ENCODE measurements at regions not wholly inside any gene's neighbourhood (a gene's known extent, or its start where the extent isn't known, plus 50 kb on each side); places are given as distances from the start of the nearest gene placed in this dataset.
"Not testable (repeated sequence)": the region's sequence is repeated elsewhere in the genome, so short reads cannot be mapped to it uniquely, and the experiment has no call there.

DNA sequence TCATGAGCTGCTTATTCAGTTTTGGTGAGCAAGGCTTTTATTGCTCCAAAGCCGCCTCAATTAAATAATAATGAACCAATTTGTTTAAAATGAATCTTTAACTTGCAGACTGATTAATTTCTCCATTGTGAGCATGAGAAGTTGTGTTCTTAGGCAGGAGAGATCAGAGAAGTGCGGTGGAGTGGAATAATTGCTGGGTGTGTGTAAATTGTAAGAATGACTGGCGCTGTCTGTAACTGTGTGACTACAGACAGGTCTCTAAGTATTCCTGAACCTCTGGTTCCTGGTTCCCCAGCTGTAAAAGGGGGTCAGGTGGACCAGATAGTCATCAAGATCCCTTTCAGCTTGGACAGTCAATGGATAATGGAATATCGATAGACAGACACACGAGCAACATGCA lies 98.0 kb upstream of the EFEMP1 start:
- no peak for DNase-seq

DNA sequence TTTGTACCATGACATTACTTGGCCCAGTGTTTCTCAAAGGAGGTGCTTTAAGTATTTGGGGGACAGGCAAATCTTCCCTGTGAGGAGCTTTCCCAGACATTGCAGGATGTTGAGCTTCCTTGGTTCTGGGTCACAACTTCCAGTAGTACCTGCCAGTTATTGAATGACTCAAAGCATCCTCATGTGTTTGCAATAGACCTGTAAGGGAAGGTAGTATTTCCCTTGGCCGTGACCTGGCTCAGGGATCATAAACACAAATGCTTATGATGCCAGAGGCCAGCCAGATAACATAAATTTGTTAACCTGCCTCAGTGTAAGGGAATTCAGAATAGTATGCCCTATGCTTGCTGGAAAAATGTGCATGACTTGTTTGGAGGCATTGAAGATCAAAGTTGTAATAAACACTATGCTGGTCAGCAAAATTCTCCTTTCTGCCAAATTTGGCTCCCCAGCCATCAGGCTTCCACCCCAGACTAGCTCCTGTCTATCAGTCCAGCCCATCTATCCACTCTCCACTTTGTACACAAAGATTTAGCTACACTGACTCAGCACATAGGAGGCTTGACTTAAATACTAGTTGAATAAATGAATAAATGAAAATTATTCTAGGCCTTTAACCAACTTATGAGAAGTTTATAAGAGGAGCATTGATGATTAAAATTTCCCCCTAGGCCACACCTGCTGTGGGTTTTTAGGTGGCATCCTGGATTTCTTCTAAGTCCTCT lies 102.0 kb upstream of the EFEMP1 start:
- DNase-seq: no peak

DNA sequence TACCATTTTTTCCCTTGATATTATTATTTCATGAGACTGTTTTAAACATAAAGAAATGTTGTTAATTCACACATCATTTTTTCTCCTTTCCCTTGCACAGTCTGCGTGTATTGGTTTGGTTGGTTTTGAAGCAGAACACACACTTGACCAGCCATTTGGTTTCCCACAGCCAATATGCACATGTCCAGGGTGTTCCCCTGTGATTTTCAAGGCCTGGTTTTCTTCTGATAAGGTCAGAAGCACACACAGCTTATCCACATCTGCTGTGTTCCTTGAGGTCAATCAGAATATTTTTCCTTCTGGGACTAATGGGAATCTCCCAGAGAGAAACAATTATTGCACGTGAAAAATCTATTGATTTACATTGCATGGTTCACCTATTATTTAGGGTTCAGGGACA lies 103.2 kb upstream of the EFEMP1 start:
- DNase-seq: no peak

DNA sequence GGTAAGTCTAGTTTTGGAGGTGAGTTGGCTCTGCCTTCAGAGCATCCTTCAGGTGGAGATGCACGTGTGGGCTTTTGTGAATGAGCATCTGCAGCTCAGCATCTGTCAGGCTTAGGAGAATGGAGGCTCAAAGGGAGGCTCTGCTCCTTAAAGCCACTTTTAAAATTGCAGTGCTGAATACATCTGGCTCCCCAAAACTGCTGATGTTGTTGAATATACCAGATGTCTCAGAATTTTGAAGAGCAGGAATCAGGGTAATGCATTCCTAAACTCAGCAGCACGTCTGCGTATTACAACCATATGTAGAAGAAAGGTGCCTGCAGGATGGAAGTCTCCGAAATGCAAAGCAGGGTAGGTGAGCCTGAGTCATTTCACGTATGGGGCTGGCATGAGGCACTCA lies 106.5 kb upstream of the EFEMP1 start:
- no peak for DNase-seq

DNA sequence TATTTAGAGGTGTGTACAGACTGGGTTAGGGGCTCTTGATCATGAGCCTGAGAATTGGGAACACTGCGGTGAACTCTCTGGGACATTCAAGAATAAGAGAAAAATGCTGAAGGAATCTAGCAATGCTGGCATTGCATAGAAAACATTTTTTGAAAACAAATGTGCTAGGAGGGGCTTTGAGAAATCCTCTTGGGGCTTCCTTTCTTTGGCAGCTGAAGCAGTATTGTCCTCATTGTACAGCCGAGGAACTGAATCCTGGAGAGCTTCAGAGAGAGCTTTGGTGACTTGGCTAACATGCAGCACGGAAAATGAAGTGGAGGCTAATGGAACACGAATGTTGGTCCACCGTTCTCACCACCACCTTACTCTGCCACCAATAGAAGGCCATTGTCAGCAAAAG lies 107.3 kb upstream of the EFEMP1 start:
- DNase-seq: no peak

DNA sequence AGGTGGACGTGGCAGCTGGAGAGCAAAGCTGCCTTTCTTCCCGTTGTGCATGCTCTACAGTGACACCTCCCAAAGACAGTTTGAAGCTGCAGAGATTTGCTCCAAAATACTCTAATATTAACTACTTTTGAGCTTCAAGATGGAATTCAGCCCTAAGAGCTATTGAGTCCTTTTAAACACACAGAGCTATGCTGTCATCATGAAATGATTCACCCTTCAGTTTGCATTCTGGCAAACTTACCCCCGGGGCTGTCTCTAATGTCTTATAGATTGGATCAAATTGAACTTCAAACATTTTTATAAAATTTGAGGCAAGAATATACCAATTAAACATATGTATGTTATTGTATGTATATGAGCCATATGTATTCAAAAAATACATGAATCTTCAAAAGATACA lies 110.7 kb upstream of the EFEMP1 start:
- DNase-seq: no peak

DNA sequence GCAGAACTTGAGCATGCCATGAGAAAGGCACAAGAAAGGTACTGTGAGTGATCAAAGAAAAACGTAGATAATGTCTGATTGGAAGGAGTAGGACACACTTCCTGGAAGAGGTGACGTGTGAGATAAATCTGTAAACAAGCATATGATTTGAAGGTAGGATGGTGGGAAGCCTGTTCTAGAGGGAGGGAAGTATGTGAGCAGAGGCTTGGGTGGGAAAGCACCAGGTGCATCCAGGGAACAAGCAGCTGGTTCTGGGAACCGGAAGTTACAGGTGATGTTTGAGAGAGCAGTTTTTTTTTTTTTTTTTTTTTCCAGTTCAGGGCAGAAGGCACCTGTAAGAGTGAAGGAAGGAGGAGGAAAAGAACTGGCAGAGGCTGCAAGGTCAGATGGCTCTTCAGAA lies 116.6 kb upstream of the EFEMP1 start:
- DNase-seq: no peak

DNA sequence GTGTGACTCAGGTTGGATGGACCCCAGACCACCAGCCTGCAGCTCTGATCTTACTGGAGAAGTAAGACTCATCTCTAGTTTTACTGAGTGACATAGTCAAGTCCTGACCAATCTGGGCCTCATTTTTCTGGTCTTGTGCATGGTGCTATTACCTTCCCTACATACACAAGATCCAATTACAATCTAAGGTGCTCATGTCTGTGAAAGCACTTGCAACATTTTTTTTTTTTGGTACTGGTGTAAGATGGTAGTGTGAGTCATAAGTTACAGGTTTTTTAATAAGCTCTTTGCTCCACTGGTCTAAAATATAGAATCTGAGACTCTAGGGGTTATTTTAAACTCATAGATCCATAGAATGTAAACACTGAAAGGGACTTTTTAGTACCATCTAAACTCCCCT lies 117.3 kb upstream of the EFEMP1 start:
- no peak for DNase-seq

DNA sequence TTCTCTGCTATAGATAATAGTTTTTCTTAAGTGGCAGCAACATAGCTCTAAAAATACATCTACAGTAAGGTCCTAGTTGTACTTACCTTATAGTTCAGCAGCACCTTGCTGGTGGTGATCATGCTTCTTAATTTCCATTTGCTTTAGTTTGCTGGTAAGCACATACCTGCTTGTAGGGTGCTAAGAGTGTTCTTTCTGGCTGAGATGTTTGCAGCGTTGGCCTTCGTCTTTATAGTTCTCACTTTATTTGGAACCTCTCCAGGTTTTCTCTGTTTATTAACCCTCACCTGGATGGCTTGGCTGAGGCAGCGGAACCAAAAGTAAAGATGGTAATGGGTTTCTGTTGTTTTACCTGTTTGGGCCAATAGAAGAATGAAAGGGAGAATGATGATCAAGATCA lies 123.6 kb upstream of the EFEMP1 start:
- no peak for DNase-seq

DNA sequence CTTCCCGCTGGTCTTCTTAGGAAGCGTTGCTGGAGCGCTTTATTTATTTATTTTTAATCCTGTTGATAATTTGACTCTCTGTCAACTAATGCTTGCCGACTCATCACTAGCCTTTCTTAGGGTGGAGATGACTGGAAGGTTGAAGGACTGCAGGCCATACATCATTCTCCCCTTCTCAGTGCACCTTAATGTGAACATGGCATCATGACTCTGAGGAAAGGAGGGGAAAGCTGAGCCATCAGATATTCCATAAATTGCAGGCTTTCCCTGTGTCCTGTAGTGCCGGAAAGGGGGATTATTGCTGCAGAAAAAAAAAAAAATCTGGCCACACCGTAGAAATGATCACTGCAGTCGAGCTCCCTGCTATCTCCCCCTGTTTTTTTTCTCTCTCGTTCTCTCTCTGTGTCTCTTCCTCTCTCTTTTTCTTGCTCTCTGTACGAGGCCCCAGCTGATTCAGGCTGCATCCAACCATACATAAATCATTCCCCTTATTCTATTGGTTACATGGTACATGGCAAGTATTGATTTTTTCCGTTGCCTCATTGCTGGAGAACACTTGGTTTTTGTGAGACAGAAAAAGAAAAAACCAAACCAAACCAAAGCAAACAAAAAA lies 125.8 kb upstream of the EFEMP1 start:
- DNase-seq: no peak

DNA sequence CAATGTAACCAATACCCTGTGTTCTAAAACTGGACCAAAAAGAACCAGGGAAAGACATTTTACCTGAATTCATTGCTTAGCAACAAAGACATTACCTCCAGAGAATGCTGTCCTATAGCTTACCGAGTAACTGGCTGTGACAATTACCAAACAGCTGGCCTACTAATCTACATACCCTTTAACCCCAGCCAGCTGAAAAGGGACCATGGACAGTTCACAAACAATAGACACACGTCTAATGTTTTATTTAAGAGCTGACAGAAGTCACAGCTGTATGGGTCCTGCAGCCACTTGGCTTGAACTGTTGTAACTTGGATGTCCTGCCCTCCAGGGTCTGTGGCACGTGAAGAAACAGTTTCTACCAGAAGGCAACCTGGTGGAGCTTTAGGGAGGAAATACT lies 130.1 kb upstream of the EFEMP1 start:
- no peak for DNase-seq

DNA sequence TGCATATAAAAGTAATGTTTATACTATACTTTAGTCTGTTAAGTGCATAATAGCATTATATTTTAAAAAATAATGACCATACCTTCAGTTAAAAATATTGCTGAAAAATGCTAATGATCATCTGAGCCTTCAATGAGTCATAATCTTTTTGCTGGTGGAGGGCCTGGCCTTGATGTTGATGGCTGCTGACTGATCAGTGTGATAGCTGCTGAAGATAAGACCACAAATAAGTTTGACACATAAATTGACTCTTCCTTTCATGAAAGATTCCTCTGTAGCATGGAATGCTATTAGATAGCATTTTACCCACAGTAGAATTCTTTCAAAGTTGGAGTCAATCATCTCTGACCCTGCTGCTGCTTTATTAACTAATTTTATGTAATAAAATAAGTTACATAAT lies 128.4 kb upstream of the CCDC85A start:
- no peak for DNase-seq

DNA sequence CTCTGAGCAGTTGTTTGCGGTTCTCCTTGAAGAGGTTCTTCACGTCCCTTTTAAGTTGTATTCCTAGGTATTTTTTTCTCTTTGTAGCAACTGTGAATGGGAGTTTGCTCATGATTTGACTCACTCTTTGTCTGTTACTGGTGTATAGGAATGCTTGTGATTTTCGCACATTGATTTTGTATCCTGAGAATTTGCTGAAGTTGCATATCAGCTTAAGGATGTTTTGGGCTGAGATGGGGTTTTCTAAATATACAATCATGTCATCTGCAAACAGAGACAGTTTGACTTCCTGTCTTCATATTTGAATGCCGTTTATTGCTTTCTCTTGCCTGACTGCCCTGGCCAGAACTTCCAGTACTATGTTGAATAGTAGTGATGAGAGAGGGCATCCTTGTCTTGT lies 122.5 kb upstream of the CCDC85A start:
- DNase-seq: not testable (repeated sequence)

DNA sequence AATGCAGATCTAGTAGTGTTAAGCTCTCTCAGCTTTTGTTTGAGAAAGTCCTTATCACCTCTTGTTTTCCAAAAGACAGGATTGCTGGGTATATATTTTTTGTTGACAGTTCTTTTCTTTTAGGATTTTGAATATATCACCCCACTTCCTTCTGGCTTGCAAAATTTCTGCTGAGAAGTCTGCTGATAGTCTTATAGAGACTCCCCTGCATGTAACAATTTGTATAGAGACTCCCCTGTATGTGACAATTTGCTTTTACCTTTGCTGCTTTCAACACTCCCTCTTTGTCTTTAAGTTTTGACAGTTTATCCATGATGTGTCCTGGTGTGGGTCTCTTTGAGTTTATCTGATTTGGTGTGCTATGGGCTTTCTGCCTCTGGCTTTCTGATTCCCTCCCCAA lies 115.0 kb upstream of the CCDC85A start:
- no peak for DNase-seq

DNA sequence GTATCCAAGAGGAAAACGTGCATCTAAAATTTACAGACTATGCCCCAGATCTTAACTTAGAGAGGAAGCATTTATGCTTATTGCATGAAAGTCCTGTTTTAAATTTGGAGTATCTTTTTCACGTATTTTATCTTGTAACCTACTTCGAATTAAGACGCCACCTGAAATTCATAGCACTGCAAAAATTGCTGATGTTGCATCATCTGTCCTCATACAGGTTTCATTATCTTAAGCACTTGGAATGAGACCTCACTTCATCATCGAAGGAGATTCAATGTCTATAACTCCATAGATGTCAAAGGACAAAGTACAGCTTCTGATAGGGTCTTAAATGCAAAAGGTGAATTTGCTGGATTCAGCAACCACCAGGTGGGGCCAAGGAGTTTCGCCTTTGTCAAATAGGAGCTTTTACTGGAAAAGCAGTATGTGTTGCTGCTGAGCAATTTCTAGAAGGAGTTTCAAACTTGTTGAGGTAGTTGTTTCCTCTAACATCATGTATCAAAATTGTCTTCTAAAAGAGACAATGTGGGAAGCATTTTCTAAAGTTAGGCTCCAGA lies 106.4 kb upstream of the CCDC85A start:
- no peak for DNase-seq

DNA sequence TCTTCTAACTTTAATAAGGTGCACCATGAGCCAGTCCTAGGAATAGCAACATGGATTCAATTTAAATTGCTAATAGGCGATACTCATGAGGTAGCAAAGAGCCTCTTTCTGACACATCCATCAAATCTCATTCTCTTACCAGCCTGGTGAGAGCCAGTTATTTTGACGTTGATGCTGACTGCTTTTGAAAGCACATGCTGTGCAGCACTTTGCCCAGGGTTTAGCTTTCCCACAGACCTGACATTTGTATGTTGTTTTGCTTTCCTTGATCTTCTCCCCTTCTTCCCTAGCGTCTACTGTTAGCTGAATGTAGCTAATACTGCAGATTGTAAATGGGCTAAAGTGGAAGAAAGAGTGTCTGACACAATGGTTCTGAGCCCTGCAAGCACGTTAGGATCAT lies 101.1 kb upstream of the CCDC85A start:
- DNase-seq: no peak

DNA sequence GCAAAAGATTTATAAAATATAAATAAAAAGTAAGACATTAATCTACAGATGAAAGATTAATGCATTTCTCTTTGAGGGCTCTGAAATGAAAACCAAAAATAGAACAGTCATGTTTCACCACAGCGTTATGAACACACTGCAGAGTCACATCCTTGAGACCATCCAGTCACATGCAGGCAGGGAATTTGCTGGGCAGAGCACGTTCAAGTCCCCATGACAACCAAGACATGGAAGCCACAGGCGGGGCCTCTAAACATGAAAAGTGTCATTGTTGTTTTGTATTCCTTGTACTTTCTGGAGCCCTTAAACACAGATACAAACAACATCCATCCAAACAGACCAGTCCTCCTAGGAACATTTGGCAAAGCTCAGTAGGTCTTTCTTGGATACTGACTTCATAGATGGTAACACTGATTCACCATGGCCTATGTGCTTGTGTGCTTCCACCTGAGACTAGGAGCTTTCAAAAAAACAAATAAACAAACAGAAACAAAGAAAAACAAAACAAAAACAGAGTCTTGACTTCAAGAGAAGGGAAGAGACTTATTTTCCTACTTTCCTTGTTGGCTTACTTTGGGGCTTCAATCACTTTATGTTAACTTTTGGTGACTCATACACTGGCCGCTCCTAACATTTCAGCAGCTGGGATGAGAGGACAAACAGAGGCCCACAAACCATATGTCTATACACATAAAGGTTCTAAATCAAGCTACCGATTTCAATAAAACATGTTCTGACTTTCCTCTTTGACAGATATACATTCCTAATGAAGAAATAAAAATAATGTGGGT lies 99.5 kb upstream of the CCDC85A start:
- DNase-seq: no peak

DNA sequence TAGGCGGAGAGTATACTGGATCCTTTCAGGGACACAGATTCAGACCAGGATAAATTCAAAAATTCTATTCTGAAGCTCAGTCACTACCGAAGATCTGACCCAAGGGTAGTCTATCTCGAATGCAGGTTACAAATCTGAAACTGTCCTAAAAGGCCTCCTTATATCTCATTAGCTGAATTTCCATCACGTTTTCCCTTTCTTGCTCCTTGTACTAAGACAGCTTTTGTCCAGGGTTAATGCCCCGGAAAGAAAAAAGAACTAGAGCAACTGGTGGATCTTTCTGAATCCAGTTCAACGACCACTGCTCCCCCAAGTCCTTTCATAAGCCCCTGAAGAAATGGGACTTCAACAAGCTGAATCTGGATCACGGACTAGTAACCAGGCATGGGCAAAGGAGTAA lies 97.5 kb upstream of the CCDC85A start:
- DNase-seq: no peak

DNA sequence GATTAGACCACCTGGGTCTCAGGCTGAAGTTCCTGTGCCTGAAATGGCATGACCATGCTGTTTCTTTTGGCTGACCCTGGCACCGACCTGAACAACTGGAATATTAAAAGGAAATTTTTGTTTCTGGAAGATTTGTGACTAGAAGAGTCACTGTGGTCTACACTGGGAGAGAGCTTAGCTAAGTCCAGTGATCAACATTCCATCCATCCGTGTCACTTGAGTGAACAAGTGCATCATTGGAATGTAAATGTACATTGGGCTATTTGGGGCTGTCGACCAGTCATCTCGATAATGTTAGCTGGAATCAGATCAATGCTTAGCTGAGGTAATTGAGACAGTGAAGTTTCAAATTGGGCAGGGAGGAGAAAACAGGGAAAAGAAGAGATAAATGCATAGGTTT lies 95.4 kb upstream of the CCDC85A start:
- no peak for DNase-seq

DNA sequence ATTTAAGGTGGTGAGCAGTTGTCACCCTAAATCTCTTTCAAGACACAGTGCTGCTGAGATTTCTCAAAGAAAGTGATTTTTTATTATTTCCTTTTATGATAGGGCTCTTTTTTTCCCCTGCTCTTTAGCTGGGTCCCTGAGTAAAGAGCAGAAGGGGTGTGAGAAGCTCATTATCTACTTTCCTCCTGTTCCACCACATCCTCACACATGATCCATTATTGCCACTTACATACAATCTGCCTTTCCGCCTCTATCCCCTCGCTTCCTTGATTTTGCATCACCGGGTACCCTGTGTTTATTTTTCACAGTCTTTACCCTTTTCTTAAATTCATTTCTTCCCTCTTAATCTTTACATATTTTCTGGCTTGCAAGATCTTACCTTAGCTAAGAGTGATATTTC lies 93.9 kb upstream of the CCDC85A start:
- DNase-seq: no peak

DNA sequence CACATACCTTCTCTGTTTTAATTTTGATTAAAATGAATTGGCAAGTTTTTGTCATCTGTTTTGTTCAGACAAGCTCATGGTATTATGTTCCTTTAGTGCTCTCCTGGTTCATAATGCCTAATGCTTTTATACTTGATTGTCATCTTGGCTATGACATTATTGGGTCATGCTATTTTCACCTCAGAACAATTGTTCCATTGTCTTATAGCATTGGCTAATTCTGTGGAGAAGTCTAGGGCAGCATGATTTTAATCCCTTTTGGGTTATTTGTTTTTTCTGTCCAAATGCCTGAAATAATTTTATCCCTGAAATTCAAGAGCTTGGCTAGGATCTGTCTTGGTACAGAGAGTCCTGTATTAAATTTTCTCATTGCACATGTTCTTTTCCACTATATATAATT lies 83.8 kb upstream of the CCDC85A start:
- no peak for DNase-seq

DNA sequence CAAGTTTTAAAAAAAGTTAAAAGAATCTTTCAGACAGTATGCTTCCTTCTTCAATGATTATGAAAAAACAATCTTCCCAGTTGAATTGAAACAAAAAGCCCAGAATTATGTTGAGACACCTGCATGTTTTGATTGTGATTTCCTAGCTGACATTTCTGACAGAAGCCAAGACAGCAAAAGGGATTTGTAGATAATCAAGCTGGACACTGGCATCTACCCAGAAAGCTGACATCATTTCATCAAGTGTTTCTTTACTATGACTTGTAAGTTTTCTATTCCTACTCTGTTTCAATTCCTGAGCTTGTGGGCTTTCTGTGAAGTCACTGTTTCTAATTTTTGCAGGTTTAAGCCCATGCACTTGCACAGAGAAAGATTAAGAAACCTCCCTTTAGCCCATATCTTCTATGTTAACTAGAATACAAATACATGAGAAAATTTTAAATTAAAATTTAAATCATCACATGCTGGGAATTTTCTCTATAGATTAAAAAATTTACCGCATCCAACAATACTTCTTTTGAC lies 82.9 kb upstream of the CCDC85A start:
- no peak for DNase-seq

DNA sequence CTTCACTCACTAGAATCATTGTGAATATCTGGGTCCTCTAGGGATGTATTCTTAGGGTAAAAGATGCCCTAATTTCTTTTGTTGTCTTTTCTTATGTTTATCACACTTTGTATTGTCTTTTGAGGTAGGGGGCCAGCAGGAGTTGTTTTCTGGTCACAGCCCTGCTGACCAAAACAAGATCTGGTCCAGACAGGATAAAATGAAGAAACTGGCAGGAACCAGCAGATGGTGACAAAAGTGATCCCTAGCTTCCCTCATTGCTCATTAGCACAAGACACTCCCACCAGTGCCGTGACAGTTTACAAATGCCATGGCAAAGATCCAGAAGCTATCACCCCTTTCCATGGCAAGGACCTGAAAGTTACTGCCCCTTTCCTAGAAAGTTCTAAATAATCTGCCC lies 81.7 kb upstream of the CCDC85A start:
- no peak for DNase-seq

DNA sequence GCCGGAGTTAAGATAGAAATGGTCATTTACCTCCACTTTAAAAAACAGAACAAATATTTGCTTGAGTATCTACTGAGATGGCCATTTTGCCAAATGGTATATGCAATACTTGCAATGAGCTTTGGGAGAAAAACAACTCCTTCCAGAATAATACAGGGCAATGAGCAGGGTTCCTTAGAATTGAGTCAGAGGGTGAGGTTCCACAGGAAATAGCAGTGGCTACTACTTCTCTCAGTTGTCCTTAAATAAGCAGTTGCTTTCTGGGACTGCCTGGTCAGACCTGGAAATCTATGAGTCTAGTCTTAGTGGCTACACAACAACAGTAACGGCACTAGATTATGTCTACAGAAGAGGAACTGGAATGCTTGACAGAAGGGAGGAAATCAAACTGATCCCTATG lies 80.9 kb upstream of the CCDC85A start:
- DNase-seq: no peak

Data from NCI-H1048 (cell line).